HUDEP-2 (cell line): ENCODE measurements at regions not wholly inside any gene's neighbourhood (a gene's known extent, or its start where the extent isn't known, plus 50 kb on each side); places are given as distances from the start of the nearest gene placed in this dataset.
"Not testable (repeated sequence)": the region's sequence is repeated elsewhere in the genome, so short reads cannot be mapped to it uniquely, and the experiment has no call there.

Experiments
- DNase-seq, 76 experiments: peaks; one replicate each; lab custom pipeline; 2025; ENCODE audit not compliant: unreplicated experiment in 76 of 76; lab: John Stamatoyannopoulos, UW

GRCh38 chr3:194031867-194032635, 103.9 kb upstream of the HES1 start:
- no peak for DNase-seq

- DNase-seq: no peak
These were observed 103.0 kb upstream of the HES1 start for GRCh38 chr3:194032828-194033435.

- no peak for DNase-seq
These were observed 101.3 kb upstream of the HES1 start for GRCh38 chr3:194034346-194035336.

GRCh38 chr3:194035406-194036138, 100.4 kb upstream of the HES1 start:
- no peak for DNase-seq

GRCh38 chr3:194036842-194037241, 99.1 kb upstream of the HES1 start:
- no peak for DNase-seq

- not testable (repeated sequence) for DNase-seq
These were observed 97.6 kb upstream of the HES1 start for GRCh38 chr3:194038346-194038745.

- no peak for DNase-seq
These were observed 97.0 kb upstream of the HES1 start for GRCh38 chr3:194038960-194039359.

GRCh38 chr3:194040516-194041273, 95.3 kb upstream of the HES1 start:
- DNase-seq: no peak

- no peak for DNase-seq
These were observed 93.0 kb upstream of the HES1 start for GRCh38 chr3:194042927-194043326.

GRCh38 chr3:194043516-194043915, 92.4 kb upstream of the HES1 start:
- no peak for DNase-seq

- DNase-seq: no peak
These were observed 90.7 kb upstream of the HES1 start for GRCh38 chr3:194045289-194045688.

- DNase-seq: no peak
These were observed 90.0 kb upstream of the HES1 start for GRCh38 chr3:194045919-194046318.

GRCh38 chr3:194046531-194046930, 89.4 kb upstream of the HES1 start:
- no peak for DNase-seq

- DNase-seq: no peak
These were observed 88.8 kb upstream of the HES1 start for GRCh38 chr3:194046995-194047645.

- no peak for DNase-seq
These were observed 86.6 kb upstream of the HES1 start for GRCh38 chr3:194049394-194049793.

GRCh38 chr3:194050782-194051320, 85.1 kb upstream of the HES1 start:
- DNase-seq: no peak

- DNase-seq: no peak
These were observed 84.4 kb upstream of the HES1 start for GRCh38 chr3:194051366-194052149.

GRCh38 chr3:194053136-194053535, 82.8 kb upstream of the HES1 start:
- no peak for DNase-seq
